ENCODE measurements at regions not wholly inside any gene's neighbourhood (a gene's known extent, or its start where the extent isn't known, plus 50 kb on each side); places are given as distances from the start of the nearest gene placed in this dataset.

DNA sequence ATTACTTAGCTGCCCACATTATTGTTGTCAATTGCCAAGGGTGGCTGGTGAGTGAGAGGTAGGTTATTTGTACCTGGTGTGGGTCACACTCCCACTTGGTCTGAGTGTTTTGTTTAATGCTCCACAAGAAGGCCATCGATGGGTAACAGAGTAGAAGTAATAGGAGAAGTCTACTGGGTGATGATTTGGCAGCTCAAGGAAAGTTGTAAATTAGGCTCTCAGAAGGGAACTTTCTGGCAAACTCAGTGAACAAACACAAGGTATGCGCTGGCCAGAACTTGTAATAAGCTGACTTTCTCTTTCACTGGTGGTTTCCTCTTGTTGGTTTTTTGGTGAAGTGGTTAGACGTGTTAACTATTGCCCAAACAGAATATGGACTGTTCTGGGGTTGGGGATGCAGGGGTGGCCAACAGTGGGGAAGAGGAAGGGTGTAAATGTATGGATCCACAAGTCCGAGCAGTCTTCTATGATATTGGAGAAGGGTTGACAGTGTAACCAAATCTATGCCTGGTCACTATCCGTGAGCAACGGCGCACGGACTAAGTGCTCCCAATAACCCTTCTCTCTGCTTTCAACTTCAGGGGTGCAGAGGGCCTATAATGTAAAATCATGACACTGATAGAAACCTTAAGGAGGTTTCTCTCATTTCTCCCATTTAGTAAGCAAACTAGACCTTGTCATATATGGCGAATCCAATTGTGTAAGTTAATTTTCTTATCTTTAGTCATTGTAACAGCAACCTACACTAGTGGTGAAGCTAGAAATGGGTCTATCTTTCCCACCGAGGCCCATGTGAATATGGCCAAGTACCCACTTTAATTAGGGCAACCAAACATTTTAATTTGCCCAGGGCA lies 212.8 kb downstream of the PTEN start (continued):
- TF ChIP-seq, protein P1, sequence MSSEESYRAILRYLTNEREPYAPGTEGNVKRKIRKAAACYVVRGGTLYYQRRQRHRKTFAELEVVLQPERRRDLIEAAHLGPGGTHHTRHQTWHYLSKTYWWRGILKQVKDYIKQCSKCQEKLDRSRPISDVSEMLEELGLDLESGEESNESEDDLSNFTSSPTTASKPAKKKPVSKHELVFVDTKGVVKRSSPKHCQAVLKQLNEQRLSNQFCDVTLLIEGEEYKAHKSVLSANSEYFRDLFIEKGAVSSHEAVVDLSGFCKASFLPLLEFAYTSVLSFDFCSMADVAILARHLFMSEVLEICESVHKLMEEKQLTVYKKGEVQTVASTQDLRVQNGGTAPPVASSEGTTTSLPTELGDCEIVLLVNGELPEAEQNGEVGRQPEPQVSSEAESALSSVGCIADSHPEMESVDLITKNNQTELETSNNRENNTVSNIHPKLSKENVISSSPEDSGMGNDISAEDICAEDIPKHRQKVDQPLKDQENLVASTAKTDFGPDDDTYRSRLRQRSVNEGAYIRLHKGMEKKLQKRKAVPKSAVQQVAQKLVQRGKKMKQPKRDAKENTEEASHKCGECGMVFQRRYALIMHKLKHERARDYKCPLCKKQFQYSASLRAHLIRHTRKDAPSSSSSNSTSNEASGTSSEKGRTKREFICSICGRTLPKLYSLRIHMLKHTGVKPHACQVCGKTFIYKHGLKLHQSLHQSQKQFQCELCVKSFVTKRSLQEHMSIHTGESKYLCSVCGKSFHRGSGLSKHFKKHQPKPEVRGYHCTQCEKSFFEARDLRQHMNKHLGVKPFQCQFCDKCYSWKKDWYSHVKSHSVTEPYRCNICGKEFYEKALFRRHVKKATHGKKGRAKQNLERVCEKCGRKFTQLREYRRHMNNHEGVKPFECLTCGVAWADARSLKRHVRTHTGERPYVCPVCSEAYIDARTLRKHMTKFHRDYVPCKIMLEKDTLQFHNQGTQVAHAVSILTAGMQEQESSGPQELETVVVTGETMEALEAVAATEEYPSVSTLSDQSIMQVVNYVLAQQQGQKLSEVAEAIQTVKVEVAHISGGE (CRISPR knock-in tag; IDR thresholded peaks at IDR 0.05) = no peak
- no peak; the same call in 1 of the 2 replicates for TF ChIP-seq SMARCA5 (IDR thresholded peaks at IDR 0.05)
- TF ChIP-seq POLR2A (IDR thresholded peaks at IDR 0.05; ENCODE audit: low read depth, low read length) = no peak
- TF ChIP-seq CREM (IDR thresholded peaks at IDR 0.05; ENCODE audit: low read depth) = no peak
- TF ChIP-seq, protein P2, sequence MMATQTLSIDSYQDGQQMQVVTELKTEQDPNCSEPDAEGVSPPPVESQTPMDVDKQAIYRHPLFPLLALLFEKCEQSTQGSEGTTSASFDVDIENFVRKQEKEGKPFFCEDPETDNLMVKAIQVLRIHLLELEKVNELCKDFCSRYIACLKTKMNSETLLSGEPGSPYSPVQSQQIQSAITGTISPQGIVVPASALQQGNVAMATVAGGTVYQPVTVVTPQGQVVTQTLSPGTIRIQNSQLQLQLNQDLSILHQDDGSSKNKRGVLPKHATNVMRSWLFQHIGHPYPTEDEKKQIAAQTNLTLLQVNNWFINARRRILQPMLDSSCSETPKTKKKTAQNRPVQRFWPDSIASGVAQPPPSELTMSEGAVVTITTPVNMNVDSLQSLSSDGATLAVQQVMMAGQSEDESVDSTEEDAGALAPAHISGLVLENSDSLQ (IDR thresholded peaks at IDR 0.05) = no peak
- no peak for TF ChIP-seq SUPT20H (IDR thresholded peaks at IDR 0.05; ENCODE audit: borderline replicate concordance, control insufficient read depth, low read depth, low read length)
- TF ChIP-seq SP1 (IDR thresholded peaks at IDR 0.05; ENCODE audit: low read depth, low read length) = no peak
- TF ChIP-seq, protein P3, sequence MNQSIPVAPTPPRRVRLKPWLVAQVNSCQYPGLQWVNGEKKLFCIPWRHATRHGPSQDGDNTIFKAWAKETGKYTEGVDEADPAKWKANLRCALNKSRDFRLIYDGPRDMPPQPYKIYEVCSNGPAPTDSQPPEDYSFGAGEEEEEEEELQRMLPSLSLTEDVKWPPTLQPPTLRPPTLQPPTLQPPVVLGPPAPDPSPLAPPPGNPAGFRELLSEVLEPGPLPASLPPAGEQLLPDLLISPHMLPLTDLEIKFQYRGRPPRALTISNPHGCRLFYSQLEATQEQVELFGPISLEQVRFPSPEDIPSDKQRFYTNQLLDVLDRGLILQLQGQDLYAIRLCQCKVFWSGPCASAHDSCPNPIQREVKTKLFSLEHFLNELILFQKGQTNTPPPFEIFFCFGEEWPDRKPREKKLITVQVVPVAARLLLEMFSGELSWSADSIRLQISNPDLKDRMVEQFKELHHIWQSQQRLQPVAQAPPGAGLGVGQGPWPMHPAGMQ (IDR thresholded peaks at IDR 0.05; ENCODE audit: borderline replicate concordance) = 0 out of 2 replicates have a peak, but pooled peaks have one; percentile 39
- no peak for TF ChIP-seq KAT2A (conservative IDR thresholded peaks at IDR 0.05; ENCODE audit: control insufficient read depth, low read depth, low read length)
- TF ChIP-seq ZNF207 (IDR thresholded peaks at IDR 0.05; ENCODE audit: borderline replicate concordance) = no peak
- no peak for TF ChIP-seq RB1 (IDR thresholded peaks at IDR 0.05; ENCODE audit: borderline replicate concordance)
- no peak for TF ChIP-seq BMI1 (IDR thresholded peaks at IDR 0.05; ENCODE audit: borderline replicate concordance)
- 0 out of 2 replicates have a peak, but pooled peaks have one; percentile 40 for TF ChIP-seq MTA3 (IDR thresholded peaks at IDR 0.05; ENCODE audit: borderline replicate concordance, low read length)
- no peak for TF ChIP-seq TARDBP (IDR thresholded peaks at IDR 0.05; ENCODE audit: borderline replicate concordance)
- TF ChIP-seq SREBF2 (IDR thresholded peaks at IDR 0.05; ENCODE audit: low read length) = no peak
- TF ChIP-seq, protein P4, sequence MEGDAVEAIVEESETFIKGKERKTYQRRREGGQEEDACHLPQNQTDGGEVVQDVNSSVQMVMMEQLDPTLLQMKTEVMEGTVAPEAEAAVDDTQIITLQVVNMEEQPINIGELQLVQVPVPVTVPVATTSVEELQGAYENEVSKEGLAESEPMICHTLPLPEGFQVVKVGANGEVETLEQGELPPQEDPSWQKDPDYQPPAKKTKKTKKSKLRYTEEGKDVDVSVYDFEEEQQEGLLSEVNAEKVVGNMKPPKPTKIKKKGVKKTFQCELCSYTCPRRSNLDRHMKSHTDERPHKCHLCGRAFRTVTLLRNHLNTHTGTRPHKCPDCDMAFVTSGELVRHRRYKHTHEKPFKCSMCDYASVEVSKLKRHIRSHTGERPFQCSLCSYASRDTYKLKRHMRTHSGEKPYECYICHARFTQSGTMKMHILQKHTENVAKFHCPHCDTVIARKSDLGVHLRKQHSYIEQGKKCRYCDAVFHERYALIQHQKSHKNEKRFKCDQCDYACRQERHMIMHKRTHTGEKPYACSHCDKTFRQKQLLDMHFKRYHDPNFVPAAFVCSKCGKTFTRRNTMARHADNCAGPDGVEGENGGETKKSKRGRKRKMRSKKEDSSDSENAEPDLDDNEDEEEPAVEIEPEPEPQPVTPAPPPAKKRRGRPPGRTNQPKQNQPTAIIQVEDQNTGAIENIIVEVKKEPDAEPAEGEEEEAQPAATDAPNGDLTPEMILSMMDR (IDR thresholded peaks at IDR 0.05 in 2 of 3, conservative IDR thresholded peaks at IDR 0.05 in 1 of 3; ENCODE audit: control insufficient read depth in 2 of 3, extremely low read depth in 1 of 3, insufficient read depth in 1 of 3, low read depth in 3 of 3, low read length in 3 of 3) = no peak
- peak; percentile 85 to 90 for TF ChIP-seq IKZF2 (IDR thresholded peaks at IDR 0.05)
- TF ChIP-seq ZSCAN29 (IDR thresholded peaks at IDR 0.05) = no peak
- 0 out of 2 replicates have a peak, but pooled peaks have one; percentile 13 for TF ChIP-seq TAF1 (IDR thresholded peaks at IDR 0.05; ENCODE audit: borderline replicate concordance, low read depth, low read length)
- no peak for TF ChIP-seq HDGF (IDR thresholded peaks at IDR 0.05)
- TF ChIP-seq STAT3 (IDR thresholded peaks at IDR 0.05; ENCODE audit: low read depth, low read length) = no peak
- TF ChIP-seq CHD1 (IDR thresholded peaks at IDR 0.05; ENCODE audit: low read depth, low read length) = no peak
- no peak for TF ChIP-seq FOXK2 (IDR thresholded peaks at IDR 0.05)

Measured in GM12878 (cell line).